ENCODE measurements at regions not wholly inside any gene's neighbourhood (a gene's known extent, or its start where the extent isn't known, plus 50 kb on each side); places are given as distances from the start of the nearest gene placed in this dataset.
"Not testable (repeated sequence)": the region's sequence is repeated elsewhere in the genome, so short reads cannot be mapped to it uniquely, and the experiment has no call there.

DNA sequence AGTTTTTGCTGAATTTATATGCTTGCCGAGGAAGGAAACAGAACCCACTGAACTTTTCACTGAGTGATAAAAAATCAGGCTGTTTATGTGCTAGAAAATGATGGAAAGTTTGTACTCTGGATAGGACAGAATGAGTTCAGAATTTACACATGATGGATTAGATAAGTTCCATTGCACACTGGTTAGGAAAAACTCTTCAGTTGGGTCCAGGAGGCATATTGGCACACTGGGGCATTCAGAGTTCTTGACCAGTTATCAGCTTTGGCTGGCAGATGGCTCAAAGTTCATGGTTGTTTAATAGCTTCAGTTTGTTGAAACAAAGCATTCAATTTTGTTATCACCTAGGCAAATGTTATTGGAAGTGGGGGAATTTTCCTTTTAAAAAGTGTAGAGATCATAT is 613.3 kb upstream of the SYNCRIP start:
- DNase-seq (ENCODE audit: low read depth), result no peak

DNA sequence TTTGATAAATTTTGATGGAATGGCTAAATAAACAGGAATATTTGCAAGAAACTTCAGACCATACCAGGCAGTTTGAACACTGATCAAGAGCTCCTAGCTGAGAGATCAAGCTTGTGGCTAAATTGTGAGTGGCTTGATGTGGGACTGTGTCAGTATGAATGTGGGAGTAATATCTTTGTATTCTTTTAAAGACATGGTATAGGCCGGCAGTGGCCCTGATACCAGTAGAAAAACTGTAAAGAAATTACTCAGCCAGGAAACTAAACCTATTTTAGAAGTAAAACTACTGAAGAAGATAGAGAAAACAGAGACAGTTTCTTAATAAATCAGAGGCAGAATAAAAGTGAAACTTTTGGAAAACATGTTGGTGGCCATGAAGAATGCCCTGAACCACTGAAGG is 608.4 kb upstream of the SYNCRIP start:
- no peak for DNase-seq (ENCODE audit: low read depth)

DNA sequence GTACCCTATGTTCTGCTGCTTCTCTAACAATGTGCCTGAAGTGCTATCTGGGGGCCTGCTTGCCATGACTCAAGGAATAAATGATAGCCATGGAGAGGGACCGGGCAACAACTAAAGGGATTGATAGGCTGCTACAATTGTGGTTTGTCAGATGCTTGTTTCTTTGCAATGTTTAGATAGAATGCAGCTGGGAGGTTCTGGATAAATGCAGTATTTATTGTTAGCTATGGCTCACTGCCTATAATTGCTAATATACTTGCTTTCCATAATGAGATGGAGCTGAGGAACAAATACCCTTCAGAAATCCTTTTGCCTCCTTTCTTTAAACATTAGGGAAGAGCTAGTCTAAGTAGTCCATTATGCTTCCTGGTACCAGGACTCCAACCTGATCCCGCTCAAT is 575.2 kb upstream of the SYNCRIP start:
- no peak for DNase-seq (ENCODE audit: low read depth)

DNA sequence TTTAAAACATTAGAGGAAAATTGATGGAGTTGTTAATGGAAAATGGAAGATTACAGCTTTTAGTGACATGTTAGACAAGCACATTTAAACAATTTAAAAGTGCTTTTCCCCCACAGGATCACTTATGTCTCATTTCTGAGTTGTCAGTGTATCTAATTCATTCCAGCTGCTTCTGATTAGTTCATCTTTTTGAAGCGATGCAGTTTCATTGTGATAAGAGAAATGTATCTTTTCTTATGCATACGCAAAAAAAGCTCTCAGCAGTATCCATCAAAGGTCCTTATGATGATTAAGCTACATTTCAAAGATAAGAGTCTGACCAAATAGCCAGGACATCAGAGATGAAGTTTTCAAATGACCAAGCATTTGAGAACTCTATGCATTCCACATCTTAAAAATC is 572.6 kb upstream of the SYNCRIP start:
- DNase-seq (ENCODE audit: low read depth), result no peak

DNA sequence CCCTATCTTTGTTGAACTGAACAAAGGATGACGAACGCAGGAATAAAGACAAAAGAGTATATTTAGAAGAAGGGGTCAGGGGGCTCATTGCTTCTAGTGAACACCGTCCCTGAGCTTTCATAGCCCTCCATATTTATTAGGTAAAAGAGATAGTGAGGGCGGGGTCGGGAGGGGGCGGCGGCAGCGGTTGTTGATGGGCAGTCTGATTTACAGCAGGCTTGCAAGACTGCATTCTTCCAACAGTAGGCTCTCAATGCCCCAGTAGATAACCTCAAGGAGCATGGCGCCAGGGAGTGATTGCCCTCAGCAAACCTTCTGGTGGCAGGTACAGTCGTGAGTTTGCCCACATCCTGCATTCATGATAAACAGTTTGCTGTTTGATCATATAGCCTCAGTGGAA is 563.3 kb upstream of the SYNCRIP start:
- no peak for DNase-seq (ENCODE audit: low read depth)

DNA sequence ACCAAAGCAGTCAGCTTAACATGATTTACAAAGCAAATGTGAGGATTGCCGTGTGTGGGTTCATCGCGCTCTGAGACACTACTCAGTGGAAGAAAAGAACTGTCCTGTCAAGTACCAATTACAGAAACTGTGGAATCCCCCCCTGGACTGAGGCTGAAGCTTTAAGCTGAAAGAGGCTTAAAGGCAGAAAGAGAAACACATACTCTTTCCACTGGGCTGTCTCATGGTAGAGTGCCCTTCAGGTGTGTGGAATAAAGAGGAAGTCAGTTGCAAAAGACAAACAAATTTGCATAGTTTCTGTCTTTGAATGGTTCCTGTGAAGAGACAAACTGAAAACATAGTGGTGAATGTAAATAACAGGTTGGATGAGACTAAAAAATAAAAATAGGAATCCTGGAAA is 560.4 kb upstream of the SYNCRIP start:
- DNase-seq (ENCODE audit: low read depth), result no peak

DNA sequence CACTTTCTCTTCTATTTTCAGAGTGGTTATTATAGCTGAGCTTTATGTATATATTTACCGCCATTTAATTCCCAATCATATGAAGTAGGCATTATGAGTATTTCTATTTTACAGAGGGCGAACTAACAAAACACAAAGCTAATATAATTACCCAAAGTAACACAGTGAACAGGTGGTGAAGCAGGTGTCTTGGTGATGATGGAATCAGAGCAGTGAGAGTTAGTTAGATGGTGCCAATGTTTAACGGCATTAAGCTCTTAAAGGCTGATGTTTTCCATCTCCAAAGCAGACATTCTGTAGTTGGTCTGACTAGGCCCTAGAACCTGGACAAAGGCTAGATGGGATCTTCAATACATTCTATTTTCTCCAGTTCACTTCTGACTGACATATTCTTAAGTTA is 551.1 kb upstream of the SYNCRIP start:
- DNase-seq (ENCODE audit: low read depth), result no peak

DNA sequence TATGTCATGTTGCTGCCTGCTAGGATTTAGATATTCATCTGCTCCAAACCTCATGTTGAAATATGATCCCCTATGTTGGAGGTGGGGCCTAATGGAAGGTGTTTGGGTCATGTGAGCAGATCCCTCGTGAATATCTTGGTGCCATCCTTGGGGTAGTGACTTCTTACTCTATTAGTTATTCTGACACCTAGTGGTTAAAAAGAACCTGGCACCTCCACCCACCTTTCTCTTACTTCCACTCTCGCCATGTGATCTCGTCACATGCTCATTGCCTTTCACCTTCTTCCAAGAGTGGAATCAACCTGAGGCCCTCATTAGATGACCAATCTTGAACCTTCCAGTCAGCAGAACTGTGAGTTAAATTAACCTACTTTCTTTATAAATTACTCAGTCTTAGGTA is 549.4 kb upstream of the SYNCRIP start:
- no peak for DNase-seq (ENCODE audit: low read depth)

DNA sequence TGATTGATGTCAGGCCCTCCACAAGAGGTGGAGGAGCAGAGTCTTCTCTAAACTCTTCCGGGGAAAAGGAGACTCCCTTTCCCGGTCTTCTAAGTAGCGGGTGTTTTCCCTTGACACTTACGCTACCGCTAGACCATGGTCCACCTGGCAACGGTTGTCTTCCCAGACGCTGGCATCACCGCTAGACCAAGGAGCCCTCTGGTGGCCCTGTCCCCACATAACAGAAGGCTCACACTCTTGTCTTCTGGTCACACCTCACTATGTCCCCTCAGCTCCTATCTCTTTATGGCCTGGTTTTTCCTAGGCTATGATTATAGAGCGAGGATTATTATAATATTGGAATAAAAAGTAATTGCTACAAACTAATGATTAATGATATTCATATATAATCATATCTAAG is 532.5 kb upstream of the SYNCRIP start:
- not testable (repeated sequence) for DNase-seq (ENCODE audit: low read depth)

DNA sequence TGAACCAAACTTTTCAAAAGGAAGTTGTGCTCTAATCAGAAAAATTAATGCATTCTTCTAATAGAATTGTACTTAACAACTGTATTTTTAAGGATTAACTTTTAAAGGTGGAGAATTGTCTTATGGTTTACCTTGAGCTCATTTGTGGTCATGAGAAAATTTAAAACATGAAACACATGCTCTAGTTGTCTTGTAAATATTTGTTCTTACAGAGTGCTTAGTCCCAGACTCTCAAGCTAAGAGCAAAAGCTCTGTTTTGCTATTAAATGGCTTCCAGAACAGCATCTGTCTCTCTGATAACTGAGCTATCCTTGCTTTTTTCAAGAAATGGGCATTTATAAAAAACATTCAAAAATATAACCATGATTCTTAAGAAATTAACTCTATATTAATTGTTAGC is 512.2 kb upstream of the SYNCRIP start:
- no peak for DNase-seq (ENCODE audit: low read depth)

DNA sequence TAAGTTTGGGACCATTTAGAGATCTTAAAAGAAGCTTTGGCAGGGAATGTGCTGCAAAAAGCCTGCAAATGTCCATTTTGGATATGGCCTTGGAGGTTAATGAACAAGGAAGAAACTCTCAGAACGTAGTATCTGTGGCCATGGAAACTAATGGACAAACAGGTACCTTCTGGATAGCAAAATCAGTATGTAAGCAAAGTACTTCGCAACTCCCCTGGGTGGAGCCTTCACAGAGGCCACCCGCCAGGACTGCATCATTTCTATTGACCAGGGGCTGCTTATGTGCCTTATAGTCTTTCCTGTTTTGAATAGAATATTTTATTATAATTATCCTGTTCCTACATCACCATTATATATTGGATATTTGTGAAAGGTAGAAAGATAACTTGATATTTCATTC is 510.8 kb upstream of the SYNCRIP start:
- DNase-seq (ENCODE audit: low read depth), result no peak

DNA sequence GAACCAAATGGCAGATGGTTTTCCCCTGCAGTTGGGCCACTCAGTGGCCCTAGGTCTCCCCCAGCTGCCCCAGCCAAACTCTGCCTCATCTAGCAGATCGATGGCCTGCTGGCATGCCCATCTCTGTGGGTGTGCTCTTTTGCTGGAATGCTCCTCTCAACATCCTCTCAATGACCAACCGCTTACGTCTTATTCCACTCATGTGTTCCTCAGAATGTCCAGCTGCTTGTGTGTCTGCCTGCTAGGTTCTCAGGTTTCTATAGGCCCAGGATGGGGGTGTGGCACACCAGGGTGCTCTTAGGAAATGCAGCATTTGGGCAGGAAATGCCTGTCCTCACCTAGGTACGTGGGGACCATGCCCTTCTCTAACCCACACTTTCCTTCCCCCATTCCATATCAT is 509.9 kb upstream of the SYNCRIP start:
- no peak for DNase-seq (ENCODE audit: low read depth)

DNA sequence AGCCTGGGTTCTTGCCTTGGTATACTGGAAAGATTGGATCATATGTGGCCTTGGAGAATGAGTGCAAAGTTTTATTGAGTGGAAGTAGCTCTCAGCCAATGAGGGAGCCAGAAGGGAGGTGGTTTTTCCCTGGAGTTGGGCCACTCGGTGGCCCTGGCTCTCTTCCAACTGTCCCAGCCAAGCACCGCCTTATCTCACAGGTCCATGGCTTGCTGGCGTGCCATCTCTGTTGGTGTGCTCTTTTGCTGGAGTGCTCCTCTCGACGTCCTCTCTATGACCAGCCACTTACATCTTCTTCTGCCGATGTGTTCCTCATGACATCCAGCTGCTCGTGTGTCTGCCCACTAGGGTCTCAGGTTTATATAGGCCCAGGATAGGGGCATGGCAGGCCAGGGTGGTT is 505.9 kb upstream of the SYNCRIP start:
- DNase-seq (ENCODE audit: low read depth), result no peak

DNA sequence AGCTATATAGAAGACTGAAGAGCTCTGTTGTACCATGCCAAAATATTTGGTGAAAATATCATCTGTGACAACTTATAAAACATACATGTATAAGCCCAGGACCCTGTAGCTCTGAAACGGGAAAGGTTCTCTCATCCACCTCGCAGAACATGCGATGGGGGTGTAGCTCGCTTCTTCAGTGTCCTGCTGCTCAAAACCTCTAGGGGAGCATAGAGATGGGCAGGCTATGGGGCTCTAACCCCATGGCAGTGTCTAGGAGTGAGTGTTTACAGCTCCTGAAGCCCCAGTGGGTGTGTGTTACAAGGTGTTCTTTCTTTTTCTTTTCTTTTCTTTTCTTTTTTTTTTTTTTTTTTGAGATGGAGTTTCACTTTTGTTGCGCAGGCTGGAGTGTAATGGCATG is 505.2 kb upstream of the SYNCRIP start:
- no peak for DNase-seq (ENCODE audit: low read depth)

DNA sequence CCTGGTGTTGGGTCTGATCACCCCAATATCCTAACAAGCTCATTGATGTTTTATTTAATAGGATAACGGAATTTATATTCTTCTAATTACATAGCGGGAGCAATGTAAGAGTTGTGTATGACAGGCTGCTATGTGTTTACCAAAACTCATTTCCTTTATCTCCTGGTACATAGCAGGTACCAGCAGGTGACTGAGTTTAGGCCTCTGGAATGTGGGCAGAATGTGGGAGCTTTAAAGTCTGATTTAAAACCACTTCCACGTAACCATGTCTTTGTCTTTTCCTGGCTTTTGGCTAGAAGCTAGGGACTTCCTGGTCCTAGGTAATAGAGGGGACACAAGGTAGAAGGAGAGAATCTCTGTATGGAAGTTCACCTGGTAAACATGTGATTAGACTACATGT is 504.6 kb upstream of the SYNCRIP start:
- no peak for DNase-seq (ENCODE audit: low read depth)

DNA sequence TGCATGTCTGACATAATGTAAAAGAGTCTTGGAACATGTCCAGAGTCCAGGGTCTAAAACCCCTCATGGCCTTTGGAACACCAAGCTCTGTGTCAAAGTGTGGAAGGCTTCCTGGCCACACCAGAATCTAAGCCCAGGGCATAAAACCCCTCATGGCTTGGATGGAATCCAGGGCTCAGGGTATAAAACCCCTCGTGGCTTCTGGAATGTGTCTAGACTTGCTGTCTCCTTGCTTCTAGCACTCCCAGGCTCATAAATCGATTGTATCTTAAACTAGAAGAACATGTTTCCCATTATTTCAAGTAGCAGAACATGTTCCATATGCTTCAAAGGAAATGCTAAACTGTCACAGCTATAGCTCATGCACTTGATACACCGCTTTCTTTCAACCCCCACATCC is 504.1 kb upstream of the SYNCRIP start:
- not testable (repeated sequence) for DNase-seq (ENCODE audit: low read depth)

DNA sequence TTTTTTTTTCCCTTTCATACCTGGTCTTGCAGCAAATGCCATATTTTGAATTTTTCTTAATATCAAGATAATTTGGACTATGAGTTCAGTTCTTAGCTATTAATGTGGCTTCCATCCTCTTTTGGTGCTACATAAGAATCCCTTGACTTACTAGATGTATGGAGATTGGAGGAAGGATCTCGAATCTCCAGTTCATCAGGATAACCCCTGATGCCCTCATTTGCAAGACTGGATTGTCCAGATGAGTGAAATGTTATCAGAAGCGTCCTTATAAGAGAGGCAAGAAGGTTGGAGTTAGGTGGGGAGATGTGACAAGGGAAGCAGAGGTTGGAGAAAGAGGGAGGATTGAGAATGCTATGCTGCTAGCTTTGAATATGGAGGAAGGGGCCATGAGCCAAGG is 499.6 kb upstream of the SYNCRIP start:
- no peak for DNase-seq (ENCODE audit: low read depth)

DNA sequence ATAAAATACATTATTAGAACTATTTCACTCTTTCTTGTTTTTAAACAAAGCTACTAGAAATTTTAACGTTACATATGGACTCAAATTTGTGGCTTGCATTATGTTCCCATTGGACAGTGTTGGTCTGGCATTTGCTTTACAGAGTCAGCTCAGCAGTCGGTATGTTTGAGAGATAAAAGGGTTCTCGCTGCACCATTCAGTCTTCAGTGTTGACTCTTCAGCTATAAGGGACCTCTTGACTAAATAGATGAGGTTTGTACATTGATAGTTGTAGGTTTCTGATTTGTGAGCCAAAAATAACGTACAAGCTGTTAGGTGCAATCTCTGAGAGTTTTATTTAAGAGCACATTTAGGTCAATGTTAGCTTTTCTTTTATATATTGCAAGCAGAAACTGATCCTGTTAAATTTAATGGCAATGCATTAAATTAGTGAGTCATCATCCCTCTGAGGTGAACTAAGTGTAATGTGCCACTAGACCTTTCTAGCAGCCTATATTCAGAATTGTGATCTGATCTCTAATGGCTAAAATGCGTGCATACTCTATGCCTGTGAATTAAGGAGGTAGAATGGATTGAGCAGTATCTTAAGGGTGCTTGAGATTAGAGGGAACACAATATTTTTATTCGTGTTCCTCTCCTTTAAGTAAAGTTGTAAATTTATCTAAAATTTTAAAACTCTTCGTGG is 485.6 kb upstream of the SYNCRIP start:
- no peak for DNase-seq (ENCODE audit: low read depth)

DNA sequence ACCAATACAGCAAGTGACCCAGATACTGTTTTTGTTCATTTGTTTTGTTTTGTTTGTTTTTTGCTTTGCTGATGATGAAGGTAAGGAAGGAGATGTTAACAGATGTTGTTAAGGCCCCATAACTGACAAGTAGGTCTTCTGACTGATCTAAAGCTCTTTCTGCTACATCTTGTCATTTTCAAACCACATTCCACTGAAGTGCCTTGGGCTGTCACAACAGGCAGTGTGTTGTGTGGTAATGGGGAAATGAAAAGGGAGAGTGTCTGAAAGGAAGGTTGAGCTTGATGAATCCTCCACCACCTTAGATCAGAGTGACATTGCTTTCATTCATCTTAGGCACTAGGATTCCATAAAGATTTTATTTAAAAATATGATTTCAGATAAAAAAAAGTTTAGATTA is 479.4 kb upstream of the SYNCRIP start:
- no peak for DNase-seq (ENCODE audit: low read depth)

DNA sequence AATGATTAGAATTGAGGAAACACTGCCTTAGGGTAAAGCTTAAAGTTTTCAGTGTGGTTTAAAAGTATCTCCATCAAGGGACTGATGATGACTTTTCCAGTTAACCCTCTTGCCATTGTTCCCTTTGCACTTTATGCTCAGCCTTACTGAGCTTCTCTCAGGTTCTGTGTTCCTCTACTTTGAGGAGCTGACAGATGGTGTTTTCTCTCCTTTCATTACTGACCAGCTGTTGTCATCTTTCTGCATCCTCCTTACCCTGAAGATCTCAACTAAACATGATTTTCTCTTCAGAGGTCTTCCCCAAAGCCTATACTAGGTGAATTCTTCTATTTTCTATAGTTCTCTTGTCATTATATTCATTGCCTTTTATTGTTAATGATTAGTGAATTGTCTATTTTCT is 475.6 kb upstream of the SYNCRIP start:
- no peak for DNase-seq (ENCODE audit: low read depth)

DNA sequence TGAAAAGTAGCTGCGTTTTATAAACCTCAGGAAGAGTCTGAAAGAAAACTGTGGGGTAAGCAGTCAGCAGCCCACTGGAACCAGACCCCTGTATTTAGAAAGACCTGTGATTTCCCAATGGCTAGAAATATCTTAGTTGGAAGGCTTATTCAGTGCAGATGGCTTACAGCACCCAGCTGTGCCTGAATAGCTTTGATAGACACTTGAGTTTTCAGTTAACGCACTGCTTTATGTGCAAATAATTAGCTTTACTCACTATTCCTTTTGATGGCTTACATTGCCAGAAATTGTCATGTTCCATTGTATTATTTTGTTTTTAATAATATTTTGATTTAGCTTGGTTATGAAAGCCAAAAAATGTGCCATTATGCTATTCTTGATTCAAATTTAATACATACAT is 465.3 kb upstream of the SYNCRIP start:
- no peak for DNase-seq (ENCODE audit: low read depth)

DNA sequence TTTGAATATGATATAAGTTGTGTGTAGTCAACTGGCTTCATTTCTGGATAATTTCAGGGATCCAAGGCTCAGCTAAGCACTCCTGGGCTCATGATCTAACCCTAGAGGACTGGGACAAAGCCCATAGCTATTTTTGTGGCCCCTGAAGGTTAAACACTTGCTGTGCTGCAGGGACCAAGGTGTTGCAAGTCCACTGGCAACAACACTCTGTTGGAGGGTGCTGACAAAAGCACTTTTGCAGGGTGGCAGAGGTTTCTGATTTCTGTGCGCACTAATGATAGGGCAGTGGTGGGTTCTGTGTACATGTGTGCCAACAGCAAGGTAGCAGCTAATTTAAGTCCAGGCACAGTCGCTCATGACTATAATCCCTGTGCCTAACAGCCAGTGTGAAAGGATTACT is 445.3 kb upstream of the SYNCRIP start:
- DNase-seq (ENCODE audit: low read depth), result no peak

DNA sequence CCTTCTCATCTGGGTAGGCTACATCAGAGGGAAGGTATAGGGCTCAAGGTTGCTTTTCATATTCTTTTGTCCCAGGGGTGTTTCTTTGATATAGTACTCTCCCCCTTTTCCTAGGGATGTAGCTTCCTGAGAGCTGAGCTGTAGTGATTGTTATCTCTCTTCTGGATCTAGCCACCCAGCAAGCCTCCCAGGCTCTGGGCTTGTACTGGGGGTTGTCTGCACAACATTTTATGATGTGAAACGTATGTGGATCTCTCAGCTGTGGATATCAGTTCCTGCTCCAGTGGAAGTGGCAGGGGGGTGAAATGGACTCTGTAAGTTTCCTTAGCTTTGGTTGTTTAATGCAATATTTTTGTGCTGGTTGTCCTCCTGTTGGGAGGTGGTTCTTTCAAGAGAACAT is 437.3 kb upstream of the SYNCRIP start:
- DNase-seq (ENCODE audit: low read depth), result no peak

DNA sequence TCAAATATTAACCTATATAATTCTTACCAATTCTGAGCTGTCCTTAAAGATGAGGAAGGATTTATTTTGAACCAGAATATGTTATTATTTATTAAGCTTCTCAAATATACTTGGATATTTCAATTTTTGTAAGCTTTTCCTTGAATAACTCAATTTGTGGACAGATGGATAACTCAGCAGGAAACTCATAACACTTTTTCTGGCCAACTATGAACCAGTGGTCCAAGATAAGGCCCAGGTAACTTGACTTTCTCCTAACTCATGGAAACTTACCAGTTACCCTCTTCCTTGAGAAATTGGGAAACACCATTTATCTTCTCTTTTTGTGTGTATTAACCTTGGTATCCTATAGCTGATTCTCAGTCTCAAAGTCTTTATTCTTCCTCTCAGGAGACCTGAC is 427.5 kb upstream of the SYNCRIP start:
- no peak for DNase-seq (ENCODE audit: low read depth)

DNA sequence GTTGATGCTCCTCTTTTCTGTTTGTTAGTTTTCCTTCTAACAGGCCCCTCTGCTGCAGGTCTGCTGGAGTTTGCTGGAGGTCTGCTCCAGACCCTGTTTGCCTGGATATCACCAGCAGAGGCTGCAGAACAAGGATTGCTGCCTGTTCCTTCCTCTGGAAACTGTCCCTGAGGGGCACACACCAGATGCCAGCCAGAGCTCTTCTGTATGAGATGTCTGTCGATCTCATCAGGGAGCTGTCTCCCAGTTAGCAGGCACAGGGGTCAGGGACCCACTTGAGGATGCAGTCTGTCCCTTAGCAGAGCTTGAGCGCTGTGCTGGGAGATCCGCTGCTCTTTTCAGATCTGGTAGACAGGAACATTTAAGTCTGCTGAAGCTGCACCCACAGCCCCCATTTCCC is 422.3 kb upstream of the SYNCRIP start:
- DNase-seq (ENCODE audit: low read depth), result not testable (repeated sequence)

All from GM04504 (cell line).